HEK293 (cell line): ENCODE measurements at regions not wholly inside any gene's neighbourhood (a gene's known extent, or its start where the extent isn't known, plus 50 kb on each side); places are given as distances from the start of the nearest gene placed in this dataset.
A peak's percentile ranks its signal among the peaks of the same experiment; 100 is the strongest.
"Not testable (repeated sequence)": the region's sequence is repeated elsewhere in the genome, so short reads cannot be mapped to it uniquely, and the experiment has no call there.

ENCODE experiments used
- CTCF ChIA-PET: fragments of 350-600 bp; formaldehyde crosslinking; extraction: SDS; loops from one replicate; lab custom pipeline; 2021; ENCODE audit warnings: antibody characterized with exemption; lab: Yijun Ruan, JAX
- POLR2A ChIA-PET: fragments of 300-600 bp; formaldehyde crosslinking; extraction: SDS; loops from one replicate; lab custom pipeline; 2020; ENCODE audit warnings: antibody characterized with exemption, inconsistent platforms; lab: Yijun Ruan, JAX
- H3K27ac ChIP-seq: fragments of 200-500 bp; sonication (Bioruptor generic); 2 replicates; pipeline ENCODE4 v1.5.1; 2014; ENCODE audit warnings: low read depth, low read length, control low read depth, inconsistent platforms; ENCODE audit errors: extremely low read depth
- H3K36me3 ChIP-seq, 2 experiments: fragments of 200-500 bp in 1 of 2; sonication (Bioruptor generic) in 1 of 2; 1 replicate in 1 of 2; 2 replicates in 1 of 2; pipeline ENCODE4 v1.5.1; 2014 to 2017; ENCODE audit warnings: inconsistent platforms in 2 of 2, low read length in 2 of 2; ENCODE audit not compliant: control insufficient read depth in 2 of 2, insufficient read depth in 1 of 2
- H3K4me1 ChIP-seq: fragments of 200-500 bp; sonication (Bioruptor generic); 2 replicates; pipeline ENCODE4 v1.5.1; 2014; ENCODE audit warnings: mild to moderate bottlenecking, low read length, inconsistent platforms; ENCODE audit not compliant: control insufficient read depth, insufficient read depth
- H3K4me3 ChIP-seq: 2 replicates; pipeline ENCODE4 v1.5.1; 2011; ENCODE audit warnings: low read depth, mild to moderate bottlenecking, control low read depth, low read length, moderate library complexity
- H3K9me3 ChIP-seq: fragments of 200-500 bp; sonication (Bioruptor generic); 2 replicates; pipeline ENCODE4 v1.5.1; 2014; ENCODE audit warnings: low read depth, low read length, inconsistent platforms; ENCODE audit not compliant: control insufficient read depth, insufficient read depth
- IKZF3 ChIP-seq: fragments of 450-650 bp; IDR thresholded peaks from 2 replicates; pipeline ENCODE4 v1.5.0; 2018; ENCODE audit warnings: missing biosample characterization, mild to moderate bottlenecking, missing genetic modification characterization, moderate library complexity
- SETDB1 ChIP-seq: IDR thresholded peaks from one replicate; pipeline ENCODE4 v1.6.1; 2017; ENCODE audit warnings: mild to moderate bottlenecking, low read length, moderate library complexity, mixed read lengths; ENCODE audit not compliant: insufficient read length
- ZBTB8A ChIP-seq: fragments of 450-650 bp; formaldehyde crosslinking; IDR thresholded peaks from 2 replicates; pipeline ENCODE4 v1.5.1; 2016; ENCODE audit warnings: missing biosample characterization, missing genetic modification characterization
- ZIC2 ChIP-seq: fragments of 450-650 bp; formaldehyde crosslinking; IDR thresholded peaks from 2 replicates; pipeline ENCODE4 v1.5.1; 2016; ENCODE audit warnings: missing biosample characterization, missing genetic modification characterization
- ZNF121 ChIP-seq: fragments of 450-650 bp; formaldehyde crosslinking; IDR thresholded peaks from 2 replicates; pipeline ENCODE4 v1.5.1; 2016; ENCODE audit warnings: missing biosample characterization, missing genetic modification characterization
- ZNF175 ChIP-seq: fragments of 450-650 bp; formaldehyde crosslinking; IDR thresholded peaks from 2 replicates; pipeline ENCODE4 v1.5.1; 2016; ENCODE audit warnings: missing biosample characterization, missing genetic modification characterization
- ZNF184 ChIP-seq: fragments of 450-650 bp; IDR thresholded peaks from 2 replicates; pipeline ENCODE4 v1.5.1; 2018; ENCODE audit warnings: missing biosample characterization, mild to moderate bottlenecking, missing genetic modification characterization
- ZNF2 ChIP-seq: fragments of 450-650 bp; formaldehyde crosslinking; IDR thresholded peaks from 2 replicates; pipeline ENCODE4 v1.5.1; 2016; ENCODE audit warnings: missing biosample characterization, missing genetic modification characterization
- ZNF221 ChIP-seq: fragments of 450-650 bp; formaldehyde crosslinking; IDR thresholded peaks from 2 replicates; pipeline ENCODE4 v1.5.1; 2017; ENCODE audit warnings: missing biosample characterization, missing genetic modification characterization, borderline replicate concordance
- ZNF302 ChIP-seq: fragments of 450-650 bp; formaldehyde crosslinking; IDR thresholded peaks from 2 replicates; pipeline ENCODE4 v1.5.1; 2016; ENCODE audit warnings: missing biosample characterization, missing genetic modification characterization, low read depth
- ZNF48 ChIP-seq: fragments of 450-650 bp; formaldehyde crosslinking; IDR thresholded peaks from 2 replicates; pipeline ENCODE4 v1.5.1; 2016; ENCODE audit warnings: missing biosample characterization, missing genetic modification characterization
- ZNF558 ChIP-seq: fragments of 450-650 bp; formaldehyde crosslinking; IDR thresholded peaks from 2 replicates; pipeline ENCODE4 v1.5.1; 2016; ENCODE audit warnings: missing biosample characterization, missing genetic modification characterization
- ZNF585B ChIP-seq: fragments of 450-650 bp; formaldehyde crosslinking; IDR thresholded peaks from 2 replicates; pipeline ENCODE4 v1.5.1; 2016; ENCODE audit warnings: missing biosample characterization, missing genetic modification characterization
- ZNF621 ChIP-seq: fragments of 450-650 bp; formaldehyde crosslinking; IDR thresholded peaks from 2 replicates; pipeline ENCODE4 v1.5.1; 2017; ENCODE audit warnings: missing biosample characterization, missing genetic modification characterization
- ZNF623 ChIP-seq: fragments of 450-650 bp; formaldehyde crosslinking; IDR thresholded peaks from 2 replicates; pipeline ENCODE4 v1.5.1; 2016; ENCODE audit warnings: missing biosample characterization, missing genetic modification characterization
- ZNF664 ChIP-seq: fragments of 450-650 bp; formaldehyde crosslinking; IDR thresholded peaks from 2 replicates; pipeline ENCODE4 v1.5.1; 2016; ENCODE audit warnings: missing biosample characterization, missing genetic modification characterization
- ZSCAN30 ChIP-seq: fragments of 450-650 bp; IDR thresholded peaks from 2 replicates; pipeline ENCODE4 v1.5.1; 2018; ENCODE audit warnings: missing biosample characterization, mild to moderate bottlenecking, missing genetic modification characterization, moderate library complexity
- ZXDB ChIP-seq: fragments of 450-650 bp; formaldehyde crosslinking; IDR thresholded peaks from 2 replicates; pipeline ENCODE4 v1.5.1; 2016; ENCODE audit warnings: missing biosample characterization, missing genetic modification characterization
- TF ChIP-seq, protein P1 (sequence below): fragments of 450-650 bp; formaldehyde crosslinking; IDR thresholded peaks from 2 replicates; pipeline ENCODE4 v1.5.1; 2016; ENCODE audit warnings: missing biosample characterization, missing genetic modification characterization
- TF ChIP-seq, protein P2 (sequence below): fragments of 450-650 bp; formaldehyde crosslinking; IDR thresholded peaks from 2 replicates; pipeline ENCODE4 v1.5.1; 2016; ENCODE audit warnings: missing biosample characterization, missing genetic modification characterization
- TF ChIP-seq, protein P3 (sequence below): fragments of 450-650 bp; formaldehyde crosslinking; conservative IDR thresholded peaks from 2 replicates; pipeline ENCODE4 v1.5.1; 2016; ENCODE audit warnings: low read depth, missing biosample characterization, missing genetic modification characterization
- TF ChIP-seq, protein P4 (sequence below): fragments of 450-650 bp; formaldehyde crosslinking; IDR thresholded peaks from 2 replicates; pipeline ENCODE4 v1.5.1; 2016; ENCODE audit warnings: missing biosample characterization, missing genetic modification characterization
- TF ChIP-seq, protein P5 (sequence below): fragments of 450-650 bp; IDR thresholded peaks from 2 replicates; pipeline ENCODE4 v1.5.1; 2018; ENCODE audit warnings: missing biosample characterization, missing genetic modification characterization

DNA sequence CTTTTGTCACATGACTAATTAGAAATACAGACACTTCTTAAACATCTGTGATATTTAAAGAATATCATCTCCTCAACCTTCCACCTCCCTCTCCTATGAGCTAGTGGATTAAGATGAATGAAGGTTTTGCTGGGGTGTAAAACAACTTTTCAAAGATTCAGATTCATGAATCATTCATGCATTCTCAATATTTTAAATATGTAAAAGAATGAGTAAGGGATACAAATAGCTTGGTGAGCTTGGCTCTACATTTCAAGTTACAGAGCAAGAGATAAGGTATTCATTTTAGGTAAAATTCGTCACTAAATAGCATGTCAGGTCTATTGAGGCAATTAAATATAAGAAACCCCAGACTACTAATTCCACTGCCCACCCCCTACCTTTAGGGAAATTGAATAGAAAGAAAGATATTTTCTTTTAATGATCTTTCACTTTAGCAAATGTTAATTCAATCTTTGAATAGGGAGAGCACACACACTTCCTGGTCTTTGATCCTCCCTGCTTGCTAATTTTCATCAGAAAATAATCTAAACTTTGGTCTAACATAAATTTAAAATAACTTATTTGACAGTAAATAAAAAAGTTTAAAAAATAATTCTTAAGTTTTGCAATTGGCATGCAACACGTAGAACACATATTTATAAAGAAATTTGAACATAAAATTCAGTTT lies 486.9 kb upstream of the ITGA1 start:
- Histone ChIP-seq H3K9me3 (no peaks in the 10 kb centered on the region), H3K27ac (no peak overlapping the region), H3K4me1 (no peaks in the 10 kb centered on the region), H3K36me3 (no peaks in the 10 kb centered on the region), H3K4me3 (no peak overlapping the region)
- CTCF ChIA-PET, result no interaction called here
- TF ChIP-seq ZNF664 (tag by site-specific recombination) (no peak), ZXDB (tag by site-specific recombination) (no peak), ZNF121 (tag by site-specific recombination) (no peak), ZNF621 (no peak), ZNF302 (tag by site-specific recombination) (no peak)
- TF ChIP-seq, protein P1, sequence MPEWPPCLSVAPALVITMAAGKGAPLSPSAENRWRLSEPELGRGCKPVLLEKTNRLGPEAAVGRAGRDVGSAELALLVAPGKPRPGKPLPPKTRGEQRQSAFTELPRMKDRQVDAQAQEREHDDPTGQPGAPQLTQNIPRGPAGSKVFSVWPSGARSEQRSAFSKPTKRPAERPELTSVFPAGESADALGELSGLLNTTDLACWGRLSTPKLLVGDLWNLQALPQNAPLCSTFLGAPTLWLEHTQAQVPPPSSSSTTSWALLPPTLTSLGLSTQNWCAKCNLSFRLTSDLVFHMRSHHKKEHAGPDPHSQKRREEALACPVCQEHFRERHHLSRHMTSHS (tag by site-specific recombination), result no peak
- TF ChIP-seq, protein P2, sequence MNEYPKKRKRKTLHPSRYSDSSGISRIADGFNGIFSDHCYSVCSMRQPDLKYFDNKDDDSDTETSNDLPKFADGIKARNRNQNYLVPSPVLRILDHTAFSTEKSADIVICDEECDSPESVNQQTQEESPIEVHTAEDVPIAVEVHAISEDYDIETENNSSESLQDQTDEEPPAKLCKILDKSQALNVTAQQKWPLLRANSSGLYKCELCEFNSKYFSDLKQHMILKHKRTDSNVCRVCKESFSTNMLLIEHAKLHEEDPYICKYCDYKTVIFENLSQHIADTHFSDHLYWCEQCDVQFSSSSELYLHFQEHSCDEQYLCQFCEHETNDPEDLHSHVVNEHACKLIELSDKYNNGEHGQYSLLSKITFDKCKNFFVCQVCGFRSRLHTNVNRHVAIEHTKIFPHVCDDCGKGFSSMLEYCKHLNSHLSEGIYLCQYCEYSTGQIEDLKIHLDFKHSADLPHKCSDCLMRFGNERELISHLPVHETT (tag by site-specific recombination), result no peak
- TF ChIP-seq, protein P3, sequence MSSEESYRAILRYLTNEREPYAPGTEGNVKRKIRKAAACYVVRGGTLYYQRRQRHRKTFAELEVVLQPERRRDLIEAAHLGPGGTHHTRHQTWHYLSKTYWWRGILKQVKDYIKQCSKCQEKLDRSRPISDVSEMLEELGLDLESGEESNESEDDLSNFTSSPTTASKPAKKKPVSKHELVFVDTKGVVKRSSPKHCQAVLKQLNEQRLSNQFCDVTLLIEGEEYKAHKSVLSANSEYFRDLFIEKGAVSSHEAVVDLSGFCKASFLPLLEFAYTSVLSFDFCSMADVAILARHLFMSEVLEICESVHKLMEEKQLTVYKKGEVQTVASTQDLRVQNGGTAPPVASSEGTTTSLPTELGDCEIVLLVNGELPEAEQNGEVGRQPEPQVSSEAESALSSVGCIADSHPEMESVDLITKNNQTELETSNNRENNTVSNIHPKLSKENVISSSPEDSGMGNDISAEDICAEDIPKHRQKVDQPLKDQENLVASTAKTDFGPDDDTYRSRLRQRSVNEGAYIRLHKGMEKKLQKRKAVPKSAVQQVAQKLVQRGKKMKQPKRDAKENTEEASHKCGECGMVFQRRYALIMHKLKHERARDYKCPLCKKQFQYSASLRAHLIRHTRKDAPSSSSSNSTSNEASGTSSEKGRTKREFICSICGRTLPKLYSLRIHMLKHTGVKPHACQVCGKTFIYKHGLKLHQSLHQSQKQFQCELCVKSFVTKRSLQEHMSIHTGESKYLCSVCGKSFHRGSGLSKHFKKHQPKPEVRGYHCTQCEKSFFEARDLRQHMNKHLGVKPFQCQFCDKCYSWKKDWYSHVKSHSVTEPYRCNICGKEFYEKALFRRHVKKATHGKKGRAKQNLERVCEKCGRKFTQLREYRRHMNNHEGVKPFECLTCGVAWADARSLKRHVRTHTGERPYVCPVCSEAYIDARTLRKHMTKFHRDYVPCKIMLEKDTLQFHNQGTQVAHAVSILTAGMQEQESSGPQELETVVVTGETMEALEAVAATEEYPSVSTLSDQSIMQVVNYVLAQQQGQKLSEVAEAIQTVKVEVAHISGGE, result no peak
- POLR2A ChIA-PET, result no interaction called here

DNA sequence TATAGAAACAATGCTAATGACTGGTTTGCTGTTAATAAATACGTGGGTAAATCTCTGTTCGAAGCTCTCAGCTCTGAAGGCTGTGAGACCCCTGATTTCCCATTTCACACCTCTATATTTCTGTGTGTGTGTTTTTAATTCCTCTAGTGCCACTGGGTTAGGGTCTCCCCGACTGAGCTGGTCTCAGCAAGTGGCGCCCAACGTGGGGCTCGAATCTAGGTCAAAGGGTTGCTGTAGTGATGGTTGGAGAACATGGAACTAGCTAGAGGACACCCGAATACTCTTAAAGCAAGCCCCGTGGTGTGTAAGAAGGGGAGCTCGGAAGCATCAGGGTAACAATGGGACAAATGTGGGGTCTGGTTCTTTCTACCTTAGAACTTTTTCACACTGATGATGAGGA lies 482.9 kb upstream of the ITGA1 start:
- H3K27ac ChIP-seq, H3K9me3 ChIP-seq, CTCF ChIA-PET, H3K36me3 ChIP-seq, POLR2A ChIA-PET, H3K4me1 ChIP-seq, H3K4me3 ChIP-seq: not testable (repeated sequence)
- TF ChIP-seq SETDB1, result peak; percentile 38

DNA sequence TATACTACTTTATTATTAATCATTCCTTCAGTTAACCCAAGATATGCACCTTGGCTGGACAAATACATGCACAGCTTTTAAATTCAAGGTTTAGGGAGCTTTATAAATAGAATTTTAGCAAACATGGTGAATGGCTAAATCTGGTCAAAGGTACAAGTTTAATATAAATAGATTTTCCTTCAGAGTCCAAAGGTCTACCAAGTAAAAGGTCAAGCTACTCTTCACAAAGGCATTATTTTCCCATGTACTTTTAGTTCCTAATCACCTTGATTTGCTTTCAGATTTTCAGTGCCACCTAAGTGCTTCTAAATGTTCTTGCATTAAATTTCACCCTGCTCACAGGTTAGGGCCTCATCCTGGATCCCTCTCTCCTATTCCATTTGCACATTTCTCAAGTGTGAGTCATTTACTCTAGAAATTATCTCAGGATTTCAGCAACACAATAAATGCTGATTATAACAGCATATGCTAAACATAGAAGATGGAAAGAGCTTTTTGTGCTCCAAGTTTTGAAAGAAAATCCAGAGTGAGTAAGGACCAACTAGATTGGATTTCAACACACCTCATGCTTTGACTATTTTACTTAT lies 459.4 kb upstream of the ITGA1 start:
- no peak overlapping the region for H3K4me3 ChIP-seq
- no peaks in the 10 kb centered on the region for H3K4me1 ChIP-seq
- ChIA-PET POLR2A (no interaction called here), CTCF (no interaction called here)
- no peaks in the 10 kb centered on the region for H3K36me3 ChIP-seq
- H3K27ac ChIP-seq, result no peak overlapping the region
- H3K9me3 ChIP-seq, result no peaks in the 10 kb centered on the region
- TF ChIP-seq ZIC2 (tag by site-specific recombination), result no peak
- TF ChIP-seq ZNF585B (tag by site-specific recombination), result no peak
- TF ChIP-seq ZNF175 (tag by site-specific recombination), result no peak
- TF ChIP-seq ZNF558 (tag by site-specific recombination), result no peak
- no peak for TF ChIP-seq ZNF2 (tag by site-specific recombination)
- TF ChIP-seq, protein P4, sequence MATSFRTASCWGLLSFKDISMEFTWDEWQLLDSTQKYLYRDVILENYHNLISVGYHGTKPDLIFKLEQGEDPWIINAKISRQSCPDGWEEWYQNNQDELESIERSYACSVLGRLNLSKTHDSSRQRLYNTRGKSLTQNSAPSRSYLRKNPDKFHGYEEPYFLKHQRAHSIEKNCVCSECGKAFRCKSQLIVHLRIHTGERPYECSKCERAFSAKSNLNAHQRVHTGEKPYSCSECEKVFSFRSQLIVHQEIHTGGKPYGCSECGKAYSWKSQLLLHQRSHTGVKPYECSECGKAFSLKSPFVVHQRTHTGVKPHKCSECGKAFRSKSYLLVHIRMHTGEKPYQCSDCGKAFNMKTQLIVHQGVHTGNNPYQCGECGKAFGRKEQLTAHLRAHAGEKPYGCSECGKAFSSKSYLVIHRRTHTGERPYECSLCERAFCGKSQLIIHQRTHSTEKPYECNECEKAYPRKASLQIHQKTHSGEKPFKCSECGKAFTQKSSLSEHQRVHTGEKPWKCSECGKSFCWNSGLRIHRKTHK (tag by site-specific recombination), result no peak
- no peak for TF ChIP-seq ZNF48 (tag by site-specific recombination)
- TF ChIP-seq, protein P5, sequence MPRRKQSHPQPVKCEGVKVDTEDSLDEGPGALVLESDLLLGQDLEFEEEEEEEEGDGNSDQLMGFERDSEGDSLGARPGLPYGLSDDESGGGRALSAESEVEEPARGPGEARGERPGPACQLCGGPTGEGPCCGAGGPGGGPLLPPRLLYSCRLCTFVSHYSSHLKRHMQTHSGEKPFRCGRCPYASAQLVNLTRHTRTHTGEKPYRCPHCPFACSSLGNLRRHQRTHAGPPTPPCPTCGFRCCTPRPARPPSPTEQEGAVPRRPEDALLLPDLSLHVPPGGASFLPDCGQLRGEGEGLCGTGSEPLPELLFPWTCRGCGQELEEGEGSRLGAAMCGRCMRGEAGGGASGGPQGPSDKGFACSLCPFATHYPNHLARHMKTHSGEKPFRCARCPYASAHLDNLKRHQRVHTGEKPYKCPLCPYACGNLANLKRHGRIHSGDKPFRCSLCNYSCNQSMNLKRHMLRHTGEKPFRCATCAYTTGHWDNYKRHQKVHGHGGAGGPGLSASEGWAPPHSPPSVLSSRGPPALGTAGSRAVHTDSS (tag by site-specific recombination), result no peak
- TF ChIP-seq ZSCAN30, result no peak
- TF ChIP-seq ZNF184 (tag by site-specific recombination), result no peak
- TF ChIP-seq IKZF3 (tag by site-specific recombination), result no peak
- no peak for TF ChIP-seq ZBTB8A (tag by site-specific recombination)
- no peak for TF ChIP-seq ZNF623 (tag by site-specific recombination)
- no peak for TF ChIP-seq ZNF221 (tag by site-specific recombination)
- TF ChIP-seq, protein P1 (tag by site-specific recombination), result no peak
